SK-N-SH (cell line): ENCODE measurements at regions not wholly inside any gene's neighbourhood (a gene's known extent, or its start where the extent isn't known, plus 50 kb on each side); places are given as distances from the start of the nearest gene placed in this dataset.

Source experiments
- CTCF ChIA-PET: fragments of 300-600, 350-600 bp; formaldehyde crosslinking; extraction: SDS; loops from one replicate; lab custom pipeline; 2021; lab: Yijun Ruan, JAX
- POLR2A ChIA-PET: fragments of 350-600 bp; sonication (Branson Sonifier 250); formaldehyde crosslinking; extraction: SDS; loops from one replicate; lab custom pipeline; 2020; ENCODE audit warnings: antibody characterized with exemption, inconsistent platforms; lab: Yijun Ruan, JAX
- DNase-seq: peaks from one replicate; pipeline ENCODE4 v3.0.0; 2012
- H2AFZ ChIP-seq: fragments of 200-600 bp; sonication (generic); 2 replicates; pipeline ENCODE4 v1.8.1; 2016; ENCODE audit warnings: antibody characterized with exemption, mild to moderate bottlenecking, low read depth
- H3F3A ChIP-seq: fragments of 200-600 bp; sonication (generic); replicated peaks from 2 replicates; pipeline ENCODE3; 2016; ENCODE audit warnings: antibody characterized with exemption, mild to moderate bottlenecking; ENCODE audit not compliant: insufficient read depth
- H3K27ac ChIP-seq, 2 experiments: fragments of 200-500 bp in 1 of 2; fragments of 200-600 bp in 1 of 2; sonication (Bioruptor generic) in 1 of 2; sonication (generic), shearing (Covaris generic) in 1 of 2; 2 replicates each; pipeline versions ENCODE4 v1.5.1 to v1.6.1; 2014 to 2016; ENCODE audit warnings: low read depth in 2 of 2, inconsistent platforms in 1 of 2, low read length in 1 of 2, mild to moderate bottlenecking in 1 of 2, mixed read lengths in 1 of 2
- H3K27me3 ChIP-seq: fragments of 200-600 bp; sonication (generic), shearing (Covaris generic); 2 replicates; pipeline ENCODE4 v1.6.1; 2016; ENCODE audit warnings: mixed run types; ENCODE audit not compliant: insufficient read depth
- H3K36me3 ChIP-seq, 2 experiments: fragments of 200-500 bp in 1 of 2; fragments of 200-600 bp in 1 of 2; sonication (Bioruptor generic) in 1 of 2; sonication (generic) in 1 of 2; replicated peaks in 1 of 2; 2 replicates each; pipeline versions ENCODE3 to v1.5.1; 2014 to 2016; ENCODE audit warnings: low read length in 1 of 2, mild to moderate bottlenecking in 1 of 2; ENCODE audit not compliant: insufficient read depth in 2 of 2, control insufficient read depth in 1 of 2
- H3K4me1 ChIP-seq, 2 experiments: fragments of 200-500 bp in 1 of 2; fragments of 200-600 bp in 1 of 2; sonication (Bioruptor generic) in 1 of 2; sonication (generic), shearing (Covaris generic) in 1 of 2; 2 replicates each; pipeline versions ENCODE4 v1.5.1 to v1.6.1; 2014 to 2016; ENCODE audit warnings: low read depth in 1 of 2, low read length in 1 of 2, mixed run types in 1 of 2; ENCODE audit not compliant: insufficient read depth in 2 of 2, control insufficient read depth in 1 of 2
- H3K4me2 ChIP-seq: fragments of 200-600 bp; sonication (generic), shearing (Covaris generic); 2 replicates; pipeline ENCODE4 v1.6.1; 2017; ENCODE audit warnings: mixed run types
- H3K4me3 ChIP-seq, 2 experiments: fragments of 200-500 bp in 1 of 2; fragments of 200-600 bp in 1 of 2; sonication (Bioruptor generic) in 1 of 2; sonication (generic), shearing (Covaris generic) in 1 of 2; 2 replicates each; pipeline versions ENCODE4 v1.5.1 to v1.8.1; 2014 to 2016; ENCODE audit warnings: low read depth in 2 of 2, inconsistent platforms in 1 of 2, low read length in 1 of 2, mild to moderate bottlenecking in 1 of 2, mixed read lengths in 1 of 2, moderate library complexity in 1 of 2
- H3K79me2 ChIP-seq: fragments of 200-600 bp; sonication (generic); 2 replicates; pipeline ENCODE4 v1.8.1; 2017; ENCODE audit warnings: mild to moderate bottlenecking; ENCODE audit not compliant: insufficient read depth
- H3K9ac ChIP-seq: fragments of 200-600 bp; sonication (generic); 2 replicates; pipeline ENCODE4 v1.6.1; 2017; ENCODE audit warnings: mixed run types
- H3K9me2 ChIP-seq: fragments of 200-600 bp; sonication (generic); 2 replicates; pipeline ENCODE4 v1.6.1; 2017; ENCODE audit warnings: mixed run types
- H3K9me3 ChIP-seq: fragments of 200-600 bp; sonication (generic); 2 replicates; pipeline ENCODE4 v1.6.1; 2017; ENCODE audit warnings: mixed run types, mild to moderate bottlenecking, moderate library complexity
- H4K20me1 ChIP-seq: fragments of 200-600 bp; sonication (generic); 2 replicates; pipeline ENCODE4 v1.6.1; 2017; ENCODE audit warnings: mild to moderate bottlenecking, mixed run types; ENCODE audit not compliant: insufficient read depth
- CHD2 ChIP-seq: fragments of 150-350 bp; IDR thresholded peaks from 2 replicates; pipeline ENCODE4 v1.6.1; 2018; ENCODE audit warnings: low read length; ENCODE audit not compliant: partially characterized antibody
- CTCF ChIP-seq: fragments of 200-600 bp; sonication (generic); IDR thresholded peaks from 2 replicates; pipeline ENCODE4 v1.6.1; 2017; ENCODE audit warnings: antibody characterized with exemption, mild to moderate bottlenecking, moderate library complexity
- FOSL2 ChIP-seq: IDR thresholded peaks from 2 replicates; pipeline ENCODE4 v1.4.0; 2012; ENCODE audit warnings: low read depth, mild to moderate bottlenecking, moderate library complexity, borderline replicate concordance
- FOXJ3 ChIP-seq: sonication (generic); formaldehyde crosslinking; IDR thresholded peaks from 2 replicates; pipeline ENCODE4 v1.5.1; 2020; ENCODE audit warnings: mild to moderate bottlenecking, missing genetic modification reagents
- GATA2 ChIP-seq: sonication (generic); formaldehyde crosslinking; IDR thresholded peaks from 2 replicates; pipeline ENCODE4 v1.5.0; 2020; ENCODE audit warnings: mild to moderate bottlenecking, missing genetic modification reagents
- MEF2A ChIP-seq: IDR thresholded peaks from 2 replicates; pipeline ENCODE4 v1.4.0; 2012; ENCODE audit warnings: low read depth, borderline replicate concordance
- RFX5 ChIP-seq: IDR thresholded peaks from 2 replicates; pipeline ENCODE4 v1.6.1; 2012; ENCODE audit warnings: mild to moderate bottlenecking, improper control_type of control experiment, low read length
- RXRA ChIP-seq: IDR thresholded peaks from 2 replicates; pipeline ENCODE4 v1.4.0; 2012; ENCODE audit warnings: low read depth, mild to moderate bottlenecking, borderline replicate concordance
- ZBTB33 ChIP-seq: IDR thresholded peaks from 2 replicates; pipeline ENCODE4 v1.4.0; 2012; ENCODE audit warnings: low read depth, borderline replicate concordance
- WGBS: methylation state at CpG from one replicate; pipeline ENCODE4 v1.1.6; 2017; ENCODE audit warnings: low lambda C conversion rate; 5-methylcytosine and 5-hydroxymethylcytosine counted together
- TF ChIP-seq, protein P1 (sequence below): IDR thresholded peaks from 2 replicates; pipeline ENCODE4 v1.4.0; 2012; ENCODE audit warnings: low read depth

- 62% methylated on average over 4 of the region's 5 CpGs for WGBS
- H3K27me3 ChIP-seq = no peaks in the 10 kb centered on the region
- no peak overlapping the region for H3K4me2 ChIP-seq
- DNase-seq = no peak
- H3K9ac ChIP-seq = no peak overlapping the region
- ChIA-PET CTCF (interaction anchor here (1.0 to 1.3 kb wide), 2 partner anchors 10 to 47 kb away, joined by 3 read pairs; no protein-coding TSS in a partner anchor), POLR2A (no interaction called here)
- no peaks in the 10 kb centered on the region for H3F3A ChIP-seq
- TF ChIP-seq MEF2A = no peak
- no peak for TF ChIP-seq CHD2
- no peak for TF ChIP-seq FOXJ3 (CRISPR knock-in tag)
- TF ChIP-seq ZBTB33 = no peak
- no peak for TF ChIP-seq CTCF
- TF ChIP-seq RFX5 = no peak
- TF ChIP-seq, protein P1, sequence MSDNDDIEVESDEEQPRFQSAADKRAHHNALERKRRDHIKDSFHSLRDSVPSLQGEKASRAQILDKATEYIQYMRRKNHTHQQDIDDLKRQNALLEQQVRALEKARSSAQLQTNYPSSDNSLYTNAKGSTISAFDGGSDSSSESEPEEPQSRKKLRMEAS = no peak
- no peaks in the 10 kb centered on the region for H3K9me3 ChIP-seq
- no peak overlapping the region for H3K27ac ChIP-seq
- H2AFZ ChIP-seq = no peak overlapping the region
- H3K79me2 ChIP-seq = no peaks in the 10 kb centered on the region
- H3K36me3 ChIP-seq = no peaks in the 10 kb centered on the region
- H3K4me3 ChIP-seq = no peak overlapping the region
- H3K9me2 ChIP-seq = no peaks in the 10 kb centered on the region
- no peaks in the 10 kb centered on the region; a peak in 1 of 4 replicates for H3K4me1 ChIP-seq
- no peaks in the 10 kb centered on the region for H4K20me1 ChIP-seq
Measured at GRCh38 chr14:34051966-34052657, 101.2 kb upstream of the EGLN3 start.

- WGBS = 68% methylated on average over 1 of the region's 1 CpG
- no peak overlapping the region for H2AFZ ChIP-seq
- no peak overlapping the region for H3K27ac ChIP-seq
- no peaks in the 10 kb centered on the region for H3K27me3 ChIP-seq
- CTCF ChIA-PET = interaction anchor here (0.8 to 1.6 kb wide), 2 partner anchors 9 to 11 kb away, joined by 5 read pairs; no protein-coding TSS in a partner anchor
- POLR2A ChIA-PET = no interaction called here
- no peak overlapping the region for H3K9ac ChIP-seq
- H3K4me3 ChIP-seq = no peak overlapping the region
- H4K20me1 ChIP-seq = no peaks in the 10 kb centered on the region
- no peaks in the 10 kb centered on the region for H3K9me3 ChIP-seq
- no peaks in the 10 kb centered on the region for H3F3A ChIP-seq
- H3K9me2 ChIP-seq = no peaks in the 10 kb centered on the region
- H3K79me2 ChIP-seq = no peaks in the 10 kb centered on the region
- no peak for DNase-seq
- H3K4me2 ChIP-seq = no peak overlapping the region
- H3K36me3 ChIP-seq = no peaks in the 10 kb centered on the region
- TF ChIP-seq GATA2 (CRISPR knock-in tag) = no peak
- TF ChIP-seq FOSL2 = no peak
- TF ChIP-seq RXRA = no peak
- no peak for TF ChIP-seq MEF2A
- TF ChIP-seq, all 33 proteins: peak for 0
- H3K4me1 ChIP-seq = no peaks in the 10 kb centered on the region; a peak in 1 of 4 replicates
Measured at GRCh38 chr14:34050606-34051005, 99.7 kb upstream of the EGLN3 start.
